HepG2 (cell line): ENCODE measurements at regions not wholly inside any gene's neighbourhood (a gene's known extent, or its start where the extent isn't known, plus 50 kb on each side); places are given as distances from the start of the nearest gene placed in this dataset.

Experiments
- ATAC-seq: fragments of 200-7000 bp; cut with Tn5 transposase; 3 replicates; pipeline ENCODE4 v1.9.1; 2020; ENCODE audit warnings: mild to moderate bottlenecking, moderate library complexity
- BruUV-seq: library from RNA; stranded (reverse); fragments of 400-500 nt; replicated peaks from 2 replicates; lab custom pipeline; 2021; lab: Mats Ljungman, UMichigan
- CTCF ChIA-PET: fragments of 300-600 bp; formaldehyde crosslinking; extraction: SDS; loops from one replicate; lab custom pipeline; 2021; ENCODE audit warnings: low total read pairs, inconsistent platforms, low intra/inter-chr PET ratio; lab: Yijun Ruan, JAX
- POLR2A ChIA-PET: fragments of 350-600 bp; sonication (Branson Sonifier 250); formaldehyde crosslinking; loops from one replicate; lab custom pipeline; 2020; ENCODE audit warnings: antibody characterized with exemption, inconsistent platforms; lab: Yijun Ruan, JAX
- DNase-seq: peaks from one replicate; pipeline ENCODE4 v3.0.0-alpha.2; 2015; ENCODE audit warnings: low spot score
- FAIRE-seq: peaks from 3 replicates; lab custom pipeline; 2011; peaks lifted over from hg19 to GRCh38; lab: Jason Lieb, UNC
- H2AFZ ChIP-seq: one replicate; pipeline ENCODE4 v1.6.1; 2011; ENCODE audit warnings: low read length, inconsistent platforms
- H3K27ac ChIP-seq: fragments of 300-600 bp; 3 replicates; pipeline ENCODE4 v1.8.0; 2011; ENCODE audit warnings: mixed run types, mild to moderate bottlenecking, mixed read lengths, low read length, inconsistent platforms; ENCODE audit not compliant: insufficient read depth; ENCODE audit errors: extremely low read length
- H3K27me3 ChIP-seq, 2 experiments: fragments of 200-600 bp in 1 of 2; 2 replicates in 1 of 2; 3 replicates in 1 of 2; pipeline versions ENCODE4 v1.6.0 to v1.8.0; 2011; ENCODE audit warnings: low read length in 2 of 2, mild to moderate bottlenecking in 2 of 2, moderate library complexity in 2 of 2, inconsistent platforms in 1 of 2; ENCODE audit not compliant: insufficient read depth in 2 of 2, control insufficient read depth in 1 of 2
- H3K36me3 ChIP-seq, 2 experiments: fragments of 200-600 bp in 1 of 2; replicated peaks in 1 of 2; 2 replicates in 1 of 2; 3 replicates in 1 of 2; pipeline versions ENCODE4 v1.5.1 to v1.8.0; 2011; ENCODE audit warnings: low read length in 2 of 2, inconsistent platforms in 1 of 2; ENCODE audit not compliant: insufficient read depth in 2 of 2, control insufficient read depth in 1 of 2
- H3K4me1 ChIP-seq: 2 replicates; pipeline ENCODE4 v1.5.1; 2012; ENCODE audit warnings: low read length, inconsistent platforms; ENCODE audit not compliant: insufficient read depth
- H3K4me2 ChIP-seq: 2 replicates; pipeline ENCODE4 v1.6.0; 2011; ENCODE audit warnings: low read depth, low read length, inconsistent platforms
- H3K4me3 ChIP-seq, 3 experiments: fragments of 200-600 bp in 1 of 3; sonication (generic), shearing (Covaris generic) in 1 of 3; replicated peaks in 1 of 3; 2 replicates each; pipeline ENCODE4 v1.5.1; 2011 to 2016; ENCODE audit warnings: low read length in 3 of 3, inconsistent platforms in 2 of 3, low read depth in 2 of 3, mild to moderate bottlenecking in 2 of 3, control low read depth in 1 of 3, mixed read lengths in 1 of 3; ENCODE audit not compliant: insufficient read depth in 1 of 3
- H3K79me2 ChIP-seq: one replicate; pipeline ENCODE4 v1.6.1; 2011; ENCODE audit warnings: low read length, inconsistent platforms; ENCODE audit not compliant: insufficient read depth
- H3K9ac ChIP-seq: 2 replicates; pipeline ENCODE4 v1.6.0; 2011; ENCODE audit warnings: mild to moderate bottlenecking, low read depth, low read length, inconsistent platforms; ENCODE audit not compliant: insufficient read depth
- H3K9me3 ChIP-seq: 2 replicates; pipeline ENCODE4 v1.5.1; 2012; ENCODE audit warnings: mild to moderate bottlenecking, low read length
- H4K20me1 ChIP-seq: 2 replicates; pipeline ENCODE4 v1.6.0; 2011; ENCODE audit warnings: inconsistent platforms, mild to moderate bottlenecking, low read length, moderate library complexity; ENCODE audit not compliant: insufficient read depth
- ARID4A ChIP-seq: sonication (generic); formaldehyde crosslinking; IDR thresholded peaks from 2 replicates; pipeline ENCODE4 v1.5.0; 2020; ENCODE audit warnings: mild to moderate bottlenecking, missing genetic modification reagents, borderline replicate concordance
- CCAR2 ChIP-seq: fragments of 200-400 bp; formaldehyde crosslinking; optimal IDR thresholded peaks from 2 replicates; pipeline ENCODE3; 2018; ENCODE audit warnings: low read depth, mild to moderate bottlenecking, low read length, moderate library complexity
- KLF13 ChIP-seq: sonication (generic); formaldehyde crosslinking; IDR thresholded peaks from 2 replicates; pipeline ENCODE4 v1.4.0; 2020; ENCODE audit warnings: mild to moderate bottlenecking, missing genetic modification reagents
- RORA ChIP-seq: sonication (generic); formaldehyde crosslinking; IDR thresholded peaks from 2 replicates; pipeline ENCODE4 v1.5.0; 2020; ENCODE audit warnings: mild to moderate bottlenecking, missing genetic modification reagents, moderate library complexity
- SP2 ChIP-seq: sonication (generic); formaldehyde crosslinking; IDR thresholded peaks from 2 replicates; pipeline ENCODE4 v1.5.1; 2020; ENCODE audit warnings: mild to moderate bottlenecking, missing genetic modification reagents
- THAP8 ChIP-seq: sonication (generic); formaldehyde crosslinking; IDR thresholded peaks from 2 replicates; pipeline ENCODE4 v1.5.1; 2020; ENCODE audit warnings: missing genetic modification reagents, mild to moderate bottlenecking, borderline replicate concordance
- ZNF34 ChIP-seq: sonication (generic); formaldehyde crosslinking; IDR thresholded peaks from 2 replicates; pipeline ENCODE4 v1.4.0; 2020; ENCODE audit warnings: mild to moderate bottlenecking, missing genetic modification reagents, borderline replicate concordance
- ZNF441 ChIP-seq: sonication (generic); formaldehyde crosslinking; IDR thresholded peaks from 2 replicates; pipeline ENCODE4 v1.7.0; 2021; ENCODE audit warnings: missing genetic modification reagents, borderline replicate concordance
- WGBS: methylation state at CpG from one replicate; pipeline ENCODE4 v1.1.6; 2017; ENCODE audit warnings: low lambda C conversion rate; 5-methylcytosine and 5-hydroxymethylcytosine counted together
- in situ Hi-C: cut with HindIII; loops from 2 replicates; pipeline ENCODE4 v1.10.0; 2017; ENCODE audit warnings: low pct_unique_long_range_greater_than_20kb; ENCODE audit not compliant: extremely low pct_ligation_motif_present
- intact Hi-C: fragments of 100-400 bp; cut with micrococcal nuclease; formaldehyde crosslinking; loops from one replicate; pipeline ENCODE4 v1.10.0; 2022; ENCODE audit not compliant: unreplicated experiment

DNA sequence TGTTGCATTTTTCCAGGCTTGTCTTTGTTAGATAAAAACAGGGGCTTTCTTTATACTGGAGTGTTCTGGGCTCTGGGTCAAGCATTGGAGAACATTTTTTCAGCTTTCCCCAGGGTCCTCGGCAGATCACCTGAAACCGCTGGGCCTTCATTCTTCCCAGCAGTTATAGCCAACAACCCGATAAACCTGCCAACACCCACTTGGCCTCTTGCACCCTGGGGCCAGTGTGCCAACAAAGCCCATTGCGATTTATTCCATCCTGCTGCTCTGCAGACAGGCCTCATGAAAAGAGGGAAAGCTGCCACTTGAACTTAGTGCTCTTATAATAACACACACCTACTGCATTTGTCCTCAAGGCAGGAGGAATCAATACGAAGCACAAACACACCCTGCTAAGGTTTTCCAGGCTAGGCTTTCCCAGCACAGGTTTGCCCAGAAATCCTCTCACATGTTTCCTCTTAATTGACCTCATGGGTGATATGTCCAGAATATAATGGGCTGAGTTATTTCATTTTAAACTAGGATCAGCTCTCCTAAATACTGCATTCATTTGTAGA, 669.3 kb downstream of the LIG4 start:
- no peak for ATAC-seq
- H3K4me1 ChIP-seq: no peaks in the 10 kb centered on the region
- no peak overlapping the region for H3K9ac ChIP-seq
- H3K79me2 ChIP-seq: no peaks in the 10 kb centered on the region
- CTCF ChIA-PET: no interaction called here
- H3K36me3 ChIP-seq: no peaks in the 10 kb centered on the region
- H2AFZ ChIP-seq: no peak overlapping the region
- no TSS peak for BruUV-seq
- in situ Hi-C loops: no loop called here
- no peaks in the 10 kb centered on the region for H3K9me3 ChIP-seq
- 0% methylated on average over 5 of the region's 5 CpGs for WGBS
- POLR2A ChIA-PET: no interaction called here
- DNase-seq: no peak
- no peak overlapping the region for H3K27ac ChIP-seq
- intact Hi-C loops: no loop called here
- no peak overlapping the region for H3K4me3 ChIP-seq
- FAIRE-seq: no peak
- TF ChIP-seq RORA (CRISPR knock-in tag) (no peak), ARID4A (CRISPR knock-in tag) (no peak), ZNF441 (CRISPR knock-in tag) (no peak), THAP8 (no peak), SP2 (CRISPR knock-in tag) (no peak), CCAR2 (no peak), ZNF34 (CRISPR knock-in tag) (no peak), KLF13 (no peak)
- no peak overlapping the region for H3K4me2 ChIP-seq
- no peaks in the 10 kb centered on the region for H4K20me1 ChIP-seq
- no peaks in the 10 kb centered on the region for H3K27me3 ChIP-seq
